Lower leg skin (tissue), 3 donors: ENCODE measurements at regions not wholly inside any gene's neighbourhood (a gene's known extent, or its start where the extent isn't known, plus 50 kb on each side); places are given as distances from the start of the nearest gene placed in this dataset.

Experiments used
- POLR2A ChIP-seq, 2 donors: fragments of 450-650 bp; IDR thresholded peaks; one replicate each; pipeline ENCODE4 v1.6.1; 2016 to 2017; ENCODE audit warnings: antibody characterized with exemption in 2 of 2, mild to moderate bottlenecking in 1 of 2, moderate library complexity in 1 of 2
- TF ChIP-seq, protein P1 (sequence below), 3 donors: fragments of 450-650 bp; IDR thresholded peaks; one replicate each; pipeline ENCODE4 v1.5.1; 2016; ENCODE audit warnings: antibody characterized with exemption in 3 of 3, mild to moderate bottlenecking in 3 of 3, moderate library complexity in 2 of 3

GRCh38 chr16:79339863-79340262 lies 260.7 kb downstream of the MAF start:
- no peak for TF ChIP-seq POLR2A (IDR thresholded peaks at IDR 0.05)
- TF ChIP-seq, protein P1, sequence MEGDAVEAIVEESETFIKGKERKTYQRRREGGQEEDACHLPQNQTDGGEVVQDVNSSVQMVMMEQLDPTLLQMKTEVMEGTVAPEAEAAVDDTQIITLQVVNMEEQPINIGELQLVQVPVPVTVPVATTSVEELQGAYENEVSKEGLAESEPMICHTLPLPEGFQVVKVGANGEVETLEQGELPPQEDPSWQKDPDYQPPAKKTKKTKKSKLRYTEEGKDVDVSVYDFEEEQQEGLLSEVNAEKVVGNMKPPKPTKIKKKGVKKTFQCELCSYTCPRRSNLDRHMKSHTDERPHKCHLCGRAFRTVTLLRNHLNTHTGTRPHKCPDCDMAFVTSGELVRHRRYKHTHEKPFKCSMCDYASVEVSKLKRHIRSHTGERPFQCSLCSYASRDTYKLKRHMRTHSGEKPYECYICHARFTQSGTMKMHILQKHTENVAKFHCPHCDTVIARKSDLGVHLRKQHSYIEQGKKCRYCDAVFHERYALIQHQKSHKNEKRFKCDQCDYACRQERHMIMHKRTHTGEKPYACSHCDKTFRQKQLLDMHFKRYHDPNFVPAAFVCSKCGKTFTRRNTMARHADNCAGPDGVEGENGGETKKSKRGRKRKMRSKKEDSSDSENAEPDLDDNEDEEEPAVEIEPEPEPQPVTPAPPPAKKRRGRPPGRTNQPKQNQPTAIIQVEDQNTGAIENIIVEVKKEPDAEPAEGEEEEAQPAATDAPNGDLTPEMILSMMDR (IDR thresholded peaks at IDR 0.05), result no peak
